IMR-90 (cell line): ENCODE measurements at regions not wholly inside any gene's neighbourhood (a gene's known extent, or its start where the extent isn't known, plus 50 kb on each side); places are given as distances from the start of the nearest gene placed in this dataset.

ENCODE experiments used
- ATAC-seq: fragments of 200-7000 bp; cut with Tn5 transposase; 2 replicates; pipeline ENCODE4 v1.9.1; 2020; ENCODE audit warnings: low read depth, mild to moderate bottlenecking, moderate library complexity
- BruUV-seq: library from RNA; stranded (reverse); fragments of 400-500 nt; replicated peaks from 2 replicates; lab custom pipeline; 2021; lab: Mats Ljungman, UMichigan
- CTCF ChIA-PET: fragments of 300-600 bp; formaldehyde crosslinking; extraction: SDS; loops from one replicate; lab custom pipeline; 2021; ENCODE audit warnings: antibody characterized with exemption; lab: Yijun Ruan, JAX
- POLR2A ChIA-PET: fragments of 300-600 bp; sonication (Branson Sonifier 250); formaldehyde crosslinking; loops from one replicate; lab custom pipeline; 2022; ENCODE audit warnings: antibody characterized with exemption; ENCODE audit not compliant: unreplicated experiment; lab: Charles Lee
- DNase-seq: peaks from one replicate; pipeline ENCODE4 v3.0.0; 2013
- H2AFZ ChIP-seq: replicated peaks from 2 replicates; pipeline ENCODE3; 2013; ENCODE audit warnings: low read length, mild to moderate bottlenecking; ENCODE audit not compliant: poor library complexity
- H2AK5ac ChIP-seq: 2 replicates; pipeline ENCODE4 v1.6.1; 2013; ENCODE audit warnings: low read depth, low read length, inconsistent platforms
- H2AK9ac ChIP-seq: replicated peaks from 2 replicates; pipeline ENCODE3; 2013; ENCODE audit warnings: mild to moderate bottlenecking, low read depth, low read length, moderate library complexity; ENCODE audit not compliant: poor library complexity
- H2BK120ac ChIP-seq: 2 replicates; pipeline ENCODE4 v1.6.1; 2013; ENCODE audit warnings: low read depth, low read length, inconsistent platforms
- H2BK15ac ChIP-seq: 3 replicates; pipeline ENCODE4 v1.6.1; 2013; ENCODE audit warnings: low read depth, low read length, inconsistent platforms
- H2BK20ac ChIP-seq: 2 replicates; pipeline ENCODE4 v1.6.1; 2013; ENCODE audit warnings: low read depth, mild to moderate bottlenecking, inconsistent platforms, low read length, moderate library complexity
- H2BK5ac ChIP-seq: 2 replicates; pipeline ENCODE4 v1.6.1; 2013; ENCODE audit warnings: mild to moderate bottlenecking, low read depth, low read length, inconsistent platforms; ENCODE audit not compliant: poor library complexity, severe bottlenecking
- H3K14ac ChIP-seq: replicated peaks from 2 replicates; pipeline ENCODE4 v1.6.1; 2013; ENCODE audit warnings: low read depth, low read length, inconsistent platforms
- H3K18ac ChIP-seq: 2 replicates; pipeline ENCODE4 v1.6.1; 2013; ENCODE audit warnings: low read depth, low read length, control low read depth
- H3K23ac ChIP-seq: 2 replicates; pipeline ENCODE4 v1.6.1; 2013; ENCODE audit warnings: low read depth, low read length, inconsistent platforms
- H3K27ac ChIP-seq: 2 replicates; pipeline ENCODE4 v1.5.1; 2013; ENCODE audit warnings: mild to moderate bottlenecking, control low read depth, low read length; ENCODE audit not compliant: insufficient read depth
- H3K27me3 ChIP-seq: 2 replicates; pipeline ENCODE4 v1.6.1; 2013; ENCODE audit warnings: low read length; ENCODE audit not compliant: control insufficient read depth, insufficient read depth
- H3K36me3 ChIP-seq: 2 replicates; pipeline ENCODE4 v1.6.1; 2013; ENCODE audit warnings: low read length, mixed read lengths; ENCODE audit not compliant: control insufficient read depth, insufficient read depth
- H3K4ac ChIP-seq: 2 replicates; pipeline ENCODE4 v1.6.1; 2013; ENCODE audit warnings: low read depth, low read length, inconsistent platforms
- H3K4me1 ChIP-seq: 2 replicates; pipeline ENCODE4 v1.6.1; 2013; ENCODE audit warnings: low read length, mixed read lengths; ENCODE audit not compliant: control insufficient read depth, insufficient read depth
- H3K4me2 ChIP-seq: 2 replicates; pipeline ENCODE4 v1.6.1; 2013; ENCODE audit warnings: low read depth, mild to moderate bottlenecking, control low read depth, low read length, moderate library complexity
- H3K4me3 ChIP-seq: 2 replicates; pipeline ENCODE4 v1.5.1; 2013; ENCODE audit warnings: low read depth, mild to moderate bottlenecking, control low read depth, low read length, moderate library complexity; ENCODE audit not compliant: insufficient read depth
- H3K56ac ChIP-seq: 2 replicates; pipeline ENCODE4 v1.6.1; 2013; ENCODE audit warnings: low read length, inconsistent platforms; ENCODE audit not compliant: insufficient read depth; ENCODE audit errors: extremely low read depth
- H3K79me1 ChIP-seq, 2 experiments: 2 replicates each; pipeline ENCODE4 v1.6.1; 2013; ENCODE audit warnings: low read length in 2 of 2, inconsistent platforms in 1 of 2, low read depth in 1 of 2
- H3K9ac ChIP-seq: 2 replicates; pipeline ENCODE4 v1.6.1; 2013; ENCODE audit warnings: low read depth, low read length, control low read depth
- H3K9me1 ChIP-seq: 2 replicates; pipeline ENCODE4 v1.6.1; 2013; ENCODE audit warnings: low read length, inconsistent platforms; ENCODE audit not compliant: insufficient read depth
- H3K9me3 ChIP-seq: 2 replicates; pipeline ENCODE4 v1.6.1; 2013; ENCODE audit warnings: low read length; ENCODE audit not compliant: control insufficient read depth, insufficient read depth
- H4K20me1 ChIP-seq: 2 replicates; pipeline ENCODE4 v1.6.1; 2013; ENCODE audit warnings: low read length, inconsistent platforms; ENCODE audit not compliant: insufficient read depth
- H4K5ac ChIP-seq: 2 replicates; pipeline ENCODE4 v1.6.1; 2013; ENCODE audit warnings: mild to moderate bottlenecking, low read depth, low read length, control low read depth
- H4K8ac ChIP-seq, 2 experiments: 2 replicates each; pipeline ENCODE4 v1.6.1; 2013; ENCODE audit warnings: low read depth in 2 of 2, low read length in 2 of 2, control low read depth in 1 of 2, inconsistent platforms in 1 of 2
- H4K91ac ChIP-seq: 2 replicates; pipeline ENCODE4 v1.6.1; 2013; ENCODE audit warnings: low read depth, low read length, inconsistent platforms; ENCODE audit not compliant: insufficient read depth
- BHLHE40 ChIP-seq: fragments of 150-350 bp; IDR thresholded peaks from 2 replicates; pipeline ENCODE4 v1.6.1; 2016; ENCODE audit warnings: mild to moderate bottlenecking, low read depth, low read length
- CEBPB ChIP-seq: IDR thresholded peaks from 2 replicates; pipeline ENCODE4 v1.6.1; 2012; ENCODE audit warnings: low read depth, low read length, improper control_type of control experiment
- CHD1 ChIP-seq: IDR thresholded peaks from 2 replicates; pipeline ENCODE4 v1.6.1; 2012; ENCODE audit warnings: low read depth, low read length, improper control_type of control experiment
- FOS ChIP-seq: fragments of 150-350 bp; IDR thresholded peaks from 2 replicates; pipeline ENCODE4 v1.6.1; 2016; ENCODE audit warnings: low read depth, low read length
- MAZ ChIP-seq: IDR thresholded peaks from 2 replicates; pipeline ENCODE4 v1.6.1; 2012; ENCODE audit warnings: low read depth, mild to moderate bottlenecking, low read length, improper control_type of control experiment, moderate library complexity, borderline replicate concordance
- NFE2L2 ChIP-seq: fragments of 150-350 bp; IDR thresholded peaks from 2 replicates; pipeline ENCODE4 v1.6.1; 2016; ENCODE audit warnings: low read depth, mild to moderate bottlenecking, low read length
- RAD21 ChIP-seq: IDR thresholded peaks from 2 replicates; pipeline ENCODE4 v1.6.1; 2012; ENCODE audit warnings: low read length, improper control_type of control experiment
- RCOR1 ChIP-seq: IDR thresholded peaks from 2 replicates; pipeline ENCODE4 v1.6.1; 2012; ENCODE audit warnings: mild to moderate bottlenecking, low read length, improper control_type of control experiment; ENCODE audit not compliant: insufficient replicate concordance
- RFX5 ChIP-seq: IDR thresholded peaks from 2 replicates; pipeline ENCODE4 v1.8.0; 2012; ENCODE audit warnings: low read depth, mild to moderate bottlenecking, low read length, moderate library complexity
- SMC3 ChIP-seq: fragments of 150-350 bp; IDR thresholded peaks from 2 replicates; pipeline ENCODE4 v1.6.1; 2016; ENCODE audit warnings: low read depth, mild to moderate bottlenecking, antibody characterized with exemption, low read length, moderate library complexity
- WGBS, 2 experiments: methylation state at CpG; one replicate each; pipeline versions ENCODE4 v1.1.5 to v1.1.7; 2013; ENCODE audit warnings: missing lambda C conversion rate in 2 of 2; ENCODE audit not compliant: insufficient read length in 1 of 2; ENCODE audit errors: extremely low coverage in 2 of 2; 5-methylcytosine and 5-hydroxymethylcytosine counted together
- dilution Hi-C: fragments of 300-500 bp; cut with HindIII; formaldehyde crosslinking; loops from one replicate; pipeline ENCODE4 v1.14.3; 2018; ENCODE audit warnings: low sequenced_read_pairs; ENCODE audit not compliant: unreplicated experiment
- in situ Hi-C: fragments of 300-500 bp; cut with MboI; formaldehyde crosslinking; loops from 3 replicates; pipeline ENCODE4 v1.14.3; 2019; ENCODE audit warnings: low sequenced_read_pairs, inconsistent platforms, mixed read lengths
- intact Hi-C: fragments of 100-400 bp; cut with micrococcal nuclease; formaldehyde crosslinking; loops from 2 replicates; pipeline ENCODE4 v1.10.0; 2022
- TF ChIP-seq, protein P1 (sequence below): fragments of 150-350 bp; IDR thresholded peaks from 2 replicates; pipeline ENCODE4 v1.6.1; 2017; ENCODE audit warnings: mild to moderate bottlenecking, antibody characterized with exemption, low read length, low read depth
- TF ChIP-seq, protein P2 (sequence below): conservative IDR thresholded peaks from 2 replicates; pipeline ENCODE4 v1.5.1; 2012; ENCODE audit warnings: mild to moderate bottlenecking, low read depth, low read length, improper control_type of control experiment
- TF ChIP-seq, protein P3 (sequence below): fragments of 150-350 bp; IDR thresholded peaks from 2 replicates; pipeline ENCODE4 v1.6.1; 2016; ENCODE audit warnings: low read depth, mild to moderate bottlenecking, low read length, moderate library complexity, borderline replicate concordance

DNA sequence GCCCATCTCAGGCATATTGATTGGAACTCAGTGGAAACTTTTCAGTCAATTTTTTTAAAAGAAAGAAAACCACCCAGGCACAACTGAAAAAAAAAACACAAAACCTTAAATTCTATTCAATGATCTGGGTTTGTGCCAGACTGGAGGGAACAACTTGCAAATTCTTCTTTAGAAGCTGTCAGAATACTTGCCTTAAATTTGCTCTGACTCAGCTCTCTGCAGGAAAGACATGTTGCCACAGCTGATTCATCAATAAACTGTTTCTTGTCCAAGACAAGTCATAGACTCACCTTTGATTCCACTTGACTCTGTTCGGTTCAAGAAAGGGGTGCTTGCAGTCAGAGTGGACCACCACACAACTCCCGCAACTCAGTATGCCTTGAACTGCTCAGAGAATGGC is 117.8 kb upstream of the F13A1 start:
- Histone ChIP-seq H3K36me3 (no peaks in the 10 kb centered on the region), H4K5ac (no peak overlapping the region), H3K4me3 (no peak overlapping the region), H2AFZ (no peak overlapping the region), H3K4ac (no peak overlapping the region), H3K9ac (no peak overlapping the region), H3K4me1 (no peaks in the 10 kb centered on the region), H3K23ac (no peak overlapping the region), H2BK20ac (no peak overlapping the region), H2BK120ac (no peak overlapping the region), H3K14ac (no peak overlapping the region), H3K18ac (no peak overlapping the region), H2AK5ac (no peak overlapping the region), H2BK15ac (no peak overlapping the region), H3K27ac (no peak overlapping the region), H3K79me1 (no peaks in the 10 kb centered on the region), H3K9me1 (no peaks in the 10 kb centered on the region), H3K4me2 (no peak overlapping the region), H3K9me3 (peaks cover 8% of the 10 kb centered on the region), H2BK5ac (no peak overlapping the region), H2AK9ac (no peak overlapping the region), H3K27me3 (no peaks in the 10 kb centered on the region), H4K91ac (no peak overlapping the region), H4K8ac (no peak overlapping the region), H3K56ac (no peak overlapping the region), H4K20me1 (no peaks in the 10 kb centered on the region)
- DNase-seq, result no peak
- no CpG with 5 or more reads among the region's 2 CpGs for WGBS, 2 experiments
- no peak for TF ChIP-seq NFE2L2
- TF ChIP-seq FOS, result no peak
- no peak for TF ChIP-seq CHD1
- no peak for TF ChIP-seq RAD21
- TF ChIP-seq MAZ, result no peak
- TF ChIP-seq, protein P1, sequence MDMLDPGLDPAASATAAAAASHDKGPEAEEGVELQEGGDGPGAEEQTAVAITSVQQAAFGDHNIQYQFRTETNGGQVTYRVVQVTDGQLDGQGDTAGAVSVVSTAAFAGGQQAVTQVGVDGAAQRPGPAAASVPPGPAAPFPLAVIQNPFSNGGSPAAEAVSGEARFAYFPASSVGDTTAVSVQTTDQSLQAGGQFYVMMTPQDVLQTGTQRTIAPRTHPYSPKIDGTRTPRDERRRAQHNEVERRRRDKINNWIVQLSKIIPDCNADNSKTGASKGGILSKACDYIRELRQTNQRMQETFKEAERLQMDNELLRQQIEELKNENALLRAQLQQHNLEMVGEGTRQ, result no peak
- TF ChIP-seq, protein P2, sequence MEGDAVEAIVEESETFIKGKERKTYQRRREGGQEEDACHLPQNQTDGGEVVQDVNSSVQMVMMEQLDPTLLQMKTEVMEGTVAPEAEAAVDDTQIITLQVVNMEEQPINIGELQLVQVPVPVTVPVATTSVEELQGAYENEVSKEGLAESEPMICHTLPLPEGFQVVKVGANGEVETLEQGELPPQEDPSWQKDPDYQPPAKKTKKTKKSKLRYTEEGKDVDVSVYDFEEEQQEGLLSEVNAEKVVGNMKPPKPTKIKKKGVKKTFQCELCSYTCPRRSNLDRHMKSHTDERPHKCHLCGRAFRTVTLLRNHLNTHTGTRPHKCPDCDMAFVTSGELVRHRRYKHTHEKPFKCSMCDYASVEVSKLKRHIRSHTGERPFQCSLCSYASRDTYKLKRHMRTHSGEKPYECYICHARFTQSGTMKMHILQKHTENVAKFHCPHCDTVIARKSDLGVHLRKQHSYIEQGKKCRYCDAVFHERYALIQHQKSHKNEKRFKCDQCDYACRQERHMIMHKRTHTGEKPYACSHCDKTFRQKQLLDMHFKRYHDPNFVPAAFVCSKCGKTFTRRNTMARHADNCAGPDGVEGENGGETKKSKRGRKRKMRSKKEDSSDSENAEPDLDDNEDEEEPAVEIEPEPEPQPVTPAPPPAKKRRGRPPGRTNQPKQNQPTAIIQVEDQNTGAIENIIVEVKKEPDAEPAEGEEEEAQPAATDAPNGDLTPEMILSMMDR, result no peak
- TF ChIP-seq RCOR1, result no peak
- TF ChIP-seq BHLHE40, result no peak
- TF ChIP-seq SMC3, result no peak
- TF ChIP-seq RFX5, result no peak
- TF ChIP-seq CEBPB, result no peak
- TF ChIP-seq, protein P3, sequence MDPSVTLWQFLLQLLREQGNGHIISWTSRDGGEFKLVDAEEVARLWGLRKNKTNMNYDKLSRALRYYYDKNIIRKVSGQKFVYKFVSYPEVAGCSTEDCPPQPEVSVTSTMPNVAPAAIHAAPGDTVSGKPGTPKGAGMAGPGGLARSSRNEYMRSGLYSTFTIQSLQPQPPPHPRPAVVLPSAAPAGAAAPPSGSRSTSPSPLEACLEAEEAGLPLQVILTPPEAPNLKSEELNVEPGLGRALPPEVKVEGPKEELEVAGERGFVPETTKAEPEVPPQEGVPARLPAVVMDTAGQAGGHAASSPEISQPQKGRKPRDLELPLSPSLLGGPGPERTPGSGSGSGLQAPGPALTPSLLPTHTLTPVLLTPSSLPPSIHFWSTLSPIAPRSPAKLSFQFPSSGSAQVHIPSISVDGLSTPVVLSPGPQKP, result no peak
- in situ Hi-C loops (no loop called here), intact Hi-C loops (no loop called here), dilution Hi-C loops (no loop called here)
- ATAC-seq, result no peak
- POLR2A ChIA-PET, result no interaction called here
- CTCF ChIA-PET, result no interaction called here
- no TSS peak for BruUV-seq
